Frontal cortex (tissue), 4 donors: ENCODE measurements at regions not wholly inside any gene's neighbourhood (a gene's known extent, or its start where the extent isn't known, plus 50 kb on each side); places are given as distances from the start of the nearest gene placed in this dataset. TPM values are rescaled to one million over a fixed set of nuclear protein-coding genes. Genes with fewer than 3 reads are reported as not detected.

ENCODE experiments used
- DNase-seq, 2 donors: peaks; one replicate each; pipeline ENCODE4 v3.0.0; 2012; ENCODE audit warnings: low spot score in 2 of 2
- FAIRE-seq: peaks from 2 replicates; lab custom pipeline; 2012; peaks lifted over from hg19 to GRCh38; lab: Jason Lieb, UNC
- small RNA-seq: library from RNA; depleted of rRNA; stranded (forward); fragments of <200 nt; gene quantifications from one replicate; pipeline ENCODE3, GENCODE V24; 2014
- donor health status: control.
- donor health status: control.
- donor health status: control.

DNA sequence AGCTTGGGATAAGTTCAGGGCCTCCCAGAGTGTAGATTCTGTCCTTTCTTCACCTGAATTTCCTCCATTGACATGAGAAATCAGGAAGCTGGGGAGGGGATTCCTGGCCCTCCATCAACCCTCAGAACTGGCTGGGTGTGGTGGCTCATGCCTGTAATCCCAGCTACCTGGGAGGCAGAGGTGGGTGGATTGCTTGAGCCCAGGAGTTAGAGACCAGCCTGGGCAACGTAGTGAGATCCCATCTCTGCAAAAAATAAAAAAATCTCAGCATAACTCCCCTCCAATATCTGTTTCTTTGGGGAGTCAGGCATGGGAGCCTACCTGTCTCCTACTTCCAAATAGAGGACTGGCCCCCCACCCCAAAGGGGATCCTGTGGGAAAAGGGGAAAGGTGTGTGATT lies 59.8 kb upstream of the TBX3 start:
- FAIRE-seq = no peak

DNA sequence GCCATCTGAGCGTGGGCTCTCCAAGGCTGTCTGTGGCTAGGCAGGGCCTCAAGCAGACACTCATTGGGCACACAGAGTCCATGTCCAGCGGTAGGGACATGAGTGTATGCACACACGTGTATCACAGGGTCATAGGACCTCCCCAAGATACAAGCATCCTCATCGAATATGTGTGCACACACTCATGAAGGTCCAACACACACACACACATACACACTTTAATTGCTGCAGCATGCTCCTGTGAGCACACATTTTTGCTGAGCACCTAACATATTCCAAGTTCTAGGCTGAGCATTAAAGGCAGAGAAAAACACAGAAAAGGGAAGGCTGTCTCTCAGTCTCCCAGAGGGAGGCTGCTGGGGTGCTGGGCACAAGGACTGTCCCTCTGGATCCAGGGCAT lies 59.3 kb upstream of the TBX3 start:
- DNase-seq (no peak), FAIRE-seq (no peak)

More for the DNA sequence above, 59.8 kb upstream of the TBX3 start:
- no peak for DNase-seq

DNA sequence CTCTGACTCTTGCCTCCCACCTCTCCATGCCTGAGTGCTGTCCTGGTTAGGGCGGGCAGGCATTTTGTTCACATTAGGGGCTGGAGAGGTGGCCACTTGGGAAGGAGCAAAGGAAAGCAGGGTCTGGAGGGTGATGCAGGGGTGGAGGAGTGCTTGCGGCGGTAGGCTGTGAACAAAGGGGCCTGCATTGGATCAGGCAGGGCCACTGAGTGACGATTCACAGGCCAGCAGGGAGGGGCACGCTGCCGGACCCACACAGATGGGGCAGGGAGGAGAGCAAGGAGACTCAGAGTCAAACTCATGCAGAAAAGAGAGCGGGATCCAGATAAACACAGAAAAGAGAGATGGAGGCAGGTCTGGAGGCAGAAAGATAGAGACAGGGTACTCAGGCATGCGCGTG lies 58.4 kb upstream of the TBX3 start:
- FAIRE-seq (no peak), DNase-seq (no peak)

DNA sequence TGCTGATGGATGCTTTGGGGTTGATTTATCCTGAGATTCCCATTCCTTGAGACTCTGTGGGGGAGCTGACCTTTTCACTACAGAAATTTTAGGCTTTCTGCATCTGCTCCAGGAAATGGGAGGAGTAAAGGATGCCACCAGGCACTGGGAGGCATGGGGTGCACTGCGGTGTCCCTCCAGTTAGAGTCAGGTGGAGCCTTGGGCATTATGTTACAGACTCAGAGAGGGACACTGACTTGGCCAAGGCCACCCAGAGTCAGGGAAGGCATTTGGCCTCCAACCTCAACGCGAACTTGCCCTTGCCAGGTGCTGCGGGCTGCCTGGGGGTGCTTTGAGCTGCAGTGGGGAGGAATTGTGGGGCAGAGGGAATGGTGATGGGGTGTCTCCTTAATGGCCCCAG lies 58.0 kb upstream of the TBX3 start:
- no peak for DNase-seq
- no peak for FAIRE-seq

DNA sequence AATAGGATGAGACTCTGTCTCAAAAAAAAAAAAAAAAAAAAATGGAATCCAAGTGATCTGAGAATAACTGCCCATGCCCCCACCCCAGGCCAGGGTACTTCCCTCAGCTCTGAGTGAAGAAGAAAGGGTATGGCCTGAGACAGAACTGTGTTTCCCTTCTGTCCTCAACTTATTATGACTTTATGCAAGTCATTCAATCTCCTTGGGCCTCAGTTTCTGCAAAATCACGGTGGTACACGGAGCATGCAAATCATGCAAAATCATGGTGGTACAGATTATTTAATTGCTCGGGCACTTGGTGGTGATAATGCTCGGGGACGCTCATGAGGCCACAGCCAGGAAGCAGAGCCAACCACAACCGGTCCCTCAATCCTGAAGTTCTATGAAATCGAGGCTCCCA lies 56.5 kb upstream of the TBX3 start:
- FAIRE-seq (no peak), DNase-seq (no peak)

DNA sequence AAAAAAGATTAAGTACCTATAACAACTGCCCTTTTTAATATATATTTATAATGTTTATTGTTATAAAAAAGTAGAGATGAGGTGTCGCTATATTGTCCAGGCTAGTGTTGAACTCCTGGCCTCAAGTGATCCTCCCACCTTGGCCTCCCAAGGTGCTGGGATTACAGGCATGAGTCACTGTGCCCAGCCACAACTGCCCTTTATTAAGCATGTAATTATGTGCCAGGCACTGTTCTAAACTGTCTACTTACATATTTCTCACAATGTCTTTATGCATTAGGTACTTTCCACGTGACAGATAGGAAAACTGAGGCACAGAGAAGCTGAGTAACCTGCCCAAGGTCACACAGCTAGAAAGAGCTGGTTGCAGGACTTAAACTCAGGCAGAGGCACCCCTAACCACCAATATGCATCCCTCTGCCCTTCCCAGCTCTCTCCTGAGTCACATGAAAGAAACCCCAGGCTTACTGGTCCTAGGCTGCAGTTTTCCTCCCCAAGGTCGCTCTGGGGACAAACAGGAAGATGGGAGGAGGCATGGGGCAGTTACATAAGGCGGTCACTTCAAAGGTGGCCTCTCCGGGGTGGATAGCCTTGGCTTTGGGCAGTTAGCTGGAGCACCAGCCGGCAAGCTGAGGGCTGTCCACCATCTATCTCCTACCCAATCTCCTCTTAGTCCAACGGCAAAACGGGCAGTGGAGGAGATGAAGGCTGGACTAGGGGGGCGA lies 54.6 kb upstream of the TBX3 start:
- DNase-seq (no peak), FAIRE-seq (no peak)

DNA sequence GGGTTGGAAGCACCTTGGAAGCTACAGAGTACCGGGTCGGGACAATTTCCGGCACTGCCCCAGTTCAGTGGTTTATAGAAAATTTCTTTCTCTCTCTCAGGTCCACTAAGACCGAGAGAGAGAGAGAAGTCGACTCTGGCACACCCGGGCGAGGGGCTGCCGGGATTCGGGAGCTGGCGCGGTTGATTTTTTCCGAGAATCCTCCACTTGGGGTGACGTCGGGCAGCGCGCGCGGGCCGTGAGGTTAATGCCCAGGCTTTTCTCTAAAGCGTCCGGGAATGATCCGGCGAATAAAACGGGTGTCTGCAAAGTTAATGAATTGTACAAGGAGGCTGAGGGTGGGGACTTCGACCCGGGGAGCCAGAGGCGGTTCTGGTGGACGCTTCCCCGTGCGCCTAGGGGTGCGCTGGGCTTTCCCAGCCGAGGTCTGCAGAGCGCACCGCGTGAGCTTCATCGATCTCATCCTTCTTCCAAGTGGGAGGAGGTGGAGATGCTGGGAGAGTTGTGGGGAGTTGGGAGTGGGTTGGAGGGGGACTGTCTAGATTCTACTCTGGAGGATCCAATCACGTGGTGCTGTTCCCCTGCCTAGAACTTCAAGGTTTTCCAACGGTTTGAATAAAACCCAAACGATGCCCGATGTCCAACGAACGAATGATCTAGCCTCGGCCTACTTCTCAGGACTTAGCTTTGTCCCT lies 51.9 kb upstream of the TBX3 start:
- no peak for FAIRE-seq
- DNase-seq = no peak

DNA sequence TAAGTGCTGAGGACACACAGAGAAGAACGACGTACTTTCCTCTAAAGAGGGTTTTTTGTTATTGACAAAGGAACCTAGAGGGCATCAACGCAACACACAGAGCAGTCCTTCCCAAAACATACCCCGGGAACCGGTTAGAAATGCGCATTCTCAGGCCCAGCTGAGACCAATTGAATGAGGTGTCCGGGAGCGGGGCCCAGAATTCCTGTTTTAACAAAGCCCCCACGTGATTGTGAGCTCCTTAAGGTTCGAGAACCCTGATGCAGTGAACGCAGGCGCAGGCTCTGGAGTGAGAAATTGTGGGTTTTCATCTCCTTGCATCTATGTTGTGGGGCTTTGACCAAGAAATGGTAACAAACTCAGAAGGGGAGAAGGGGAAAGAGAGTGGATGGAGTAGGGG lies 51.0 kb upstream of the TBX3 start:
- no peak for FAIRE-seq
- no peak for DNase-seq

DNA sequence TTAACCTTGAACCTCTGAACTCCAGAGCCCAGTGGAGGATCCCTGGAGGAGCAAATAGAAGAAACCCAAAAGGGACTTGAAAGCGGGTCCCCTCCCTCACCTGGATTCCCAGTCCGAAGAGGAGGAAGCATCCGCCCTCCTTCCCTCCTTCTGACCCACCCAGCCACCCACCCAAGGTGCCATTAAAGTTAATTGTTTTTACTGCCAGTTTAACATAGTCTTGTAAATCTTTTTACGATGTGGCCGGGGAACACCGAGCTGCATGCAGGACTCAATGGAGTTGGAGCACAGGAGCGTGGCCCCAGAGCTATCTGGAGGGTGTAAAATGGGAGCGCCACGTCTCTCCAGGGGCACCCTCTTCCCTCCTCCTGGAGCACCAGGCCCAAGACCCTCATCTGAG lies 49.9 kb upstream of the TBX3 start:
- FAIRE-seq (no peak), DNase-seq (no peak)

Small RNA genes in the stretch of these regions (small RNA-seq; reads per million reads assigned to genes)
- gene AC009804.1 (not detected), gene RF00275 (not detected), gene RF00443 (not detected), gene RN7SL865P (not detected)
